Prostate gland (tissue), 2 donors: ENCODE measurements at regions not wholly inside any gene's neighbourhood (a gene's known extent, or its start where the extent isn't known, plus 50 kb on each side); places are given as distances from the start of the nearest gene placed in this dataset.
A peak's percentile ranks its signal among the peaks of the same experiment; 100 is the strongest.

Experiments
- CTCF ChIP-seq, 4 experiments: fragments of 200-600 bp in 2 of 4; fragments of 450-650 bp in 2 of 4; sonication (generic) in 2 of 4; IDR thresholded peaks; 1 replicate in 3 of 4; 2 replicates in 1 of 4; pipeline ENCODE4 v1.5.1; 2016 to 2019; ENCODE audit warnings: antibody characterized with exemption in 4 of 4, mild to moderate bottlenecking in 2 of 4, moderate library complexity in 2 of 4
- POLR2A ChIP-seq: fragments of 450-650 bp; IDR thresholded peaks from one replicate; pipeline ENCODE4 v1.6.1; 2016; ENCODE audit warnings: antibody characterized with exemption, mild to moderate bottlenecking
- POLR2AphosphoS5 ChIP-seq: sonication (generic); formaldehyde crosslinking; IDR thresholded peaks from one replicate; pipeline ENCODE4 v1.6.1; 2017; ENCODE audit warnings: antibody characterized with exemption

- peak; percentile 67 to 90 (median 86) for TF ChIP-seq CTCF (IDR thresholded peaks at IDR 0.05)
- TF ChIP-seq POLR2AphosphoS5: peak; percentile 11
- TF ChIP-seq POLR2A: no peak
Measured at GRCh38 chr12:65556676-65557437, 267.4 kb upstream of the HMGA2 start.
